Upper lobe of right lung (tissue), 1 donor: ENCODE measurements at regions not wholly inside any gene's neighbourhood (a gene's known extent, or its start where the extent isn't known, plus 50 kb on each side); places are given as distances from the start of the nearest gene placed in this dataset.

ENCODE experiments used
- ATAC-seq: fragments of 200-7000 bp; cut with Tn5 transposase; one replicate; pipeline ENCODE4 v1.9.1; 2020; ENCODE audit warnings: mild to moderate bottlenecking, moderate library complexity
- DNase-seq: peaks from one replicate; pipeline ENCODE4 v3.0.0-alpha.2; 2020
- H3K27ac ChIP-seq: fragments of 200-600 bp; one replicate; pipeline ENCODE4 v1.8.0; 2022
- H3K27me3 ChIP-seq: fragments of 200-600 bp; one replicate; pipeline ENCODE4 v1.8.0; 2022; ENCODE audit warnings: mild to moderate bottlenecking
- H3K36me3 ChIP-seq: fragments of 200-600 bp; one replicate; pipeline ENCODE4 v1.8.0; 2022
- H3K4me1 ChIP-seq: fragments of 200-600 bp; one replicate; pipeline ENCODE4 v1.8.0; 2022
- H3K4me3 ChIP-seq: fragments of 200-600 bp; one replicate; pipeline ENCODE4 v1.8.0; 2022; ENCODE audit warnings: mild to moderate bottlenecking
- H3K9me3 ChIP-seq: fragments of 200-600 bp; one replicate; pipeline ENCODE4 v1.8.0; 2022
- CTCF ChIP-seq: fragments of 200-600 bp; IDR thresholded peaks from one replicate; pipeline ENCODE4 v1.8.0; 2022; ENCODE audit warnings: antibody characterized with exemption
- intact Hi-C: fragments of 100-400 bp; cut with DNase I; formaldehyde crosslinking; loops from one replicate; pipeline ENCODE4 v1.11.0; 2022
- donor health status: DM: no; HTN: yes; CAD: no; lungs with severe emphysema.

- TF ChIP-seq CTCF, result no peak
- no peaks in the 10 kb centered on the region for H3K9me3 ChIP-seq
- intact Hi-C loops, result no loop called here
- H3K27ac ChIP-seq, result no peak overlapping the region
- H3K4me1 ChIP-seq, result no peaks in the 10 kb centered on the region
- H3K36me3 ChIP-seq, result no peaks in the 10 kb centered on the region
- H3K4me3 ChIP-seq, result no peak overlapping the region
- H3K27me3 ChIP-seq, result no peaks in the 10 kb centered on the region
- no peak for ATAC-seq
- DNase-seq, result no peak
Observed at GRCh38 chr11:11735586-11735985, 106.2 kb upstream of the USP47 start.

GRCh38 chr11:11733246-11733747 lies 108.5 kb upstream of the USP47 start:
- Histone ChIP-seq H3K27me3 (no peaks in the 10 kb centered on the region), H3K36me3 (no peaks in the 10 kb centered on the region), H3K4me3 (no peak overlapping the region), H3K27ac (no peak overlapping the region), H3K9me3 (no peaks in the 10 kb centered on the region), H3K4me1 (no peaks in the 10 kb centered on the region)
- ATAC-seq (no peak), DNase-seq (no peak)
- TF ChIP-seq CTCF, result no peak
- intact Hi-C loops, result no loop called here

GRCh38 chr11:11732116-11732515 lies 109.7 kb upstream of the USP47 start:
- no peaks in the 10 kb centered on the region for H3K27me3 ChIP-seq
- no peaks in the 10 kb centered on the region for H3K9me3 ChIP-seq
- no peak for TF ChIP-seq CTCF
- H3K27ac ChIP-seq, result no peak overlapping the region
- intact Hi-C loops, result no loop called here
- no peak overlapping the region for H3K4me3 ChIP-seq
- H3K4me1 ChIP-seq, result no peaks in the 10 kb centered on the region
- no peaks in the 10 kb centered on the region for H3K36me3 ChIP-seq
- no peak for DNase-seq
- ATAC-seq, result no peak

GRCh38 chr11:11731311-11732083 lies 109.7 kb upstream of the GALNT18 start:
- Histone ChIP-seq H3K4me3 (no peak overlapping the region), H3K4me1 (no peaks in the 10 kb centered on the region), H3K9me3 (no peaks in the 10 kb centered on the region), H3K36me3 (no peaks in the 10 kb centered on the region), H3K27ac (no peak overlapping the region), H3K27me3 (no peaks in the 10 kb centered on the region)
- no peak for TF ChIP-seq CTCF
- ATAC-seq (no peak), DNase-seq (no peak)
- intact Hi-C loops, result no loop called here

GRCh38 chr11:11728386-11728785 lies 106.6 kb upstream of the GALNT18 start:
- intact Hi-C loops, result no loop called here
- Histone ChIP-seq H3K36me3 (no peaks in the 10 kb centered on the region), H3K9me3 (no peaks in the 10 kb centered on the region), H3K27me3 (no peaks in the 10 kb centered on the region), H3K4me3 (no peak overlapping the region), H3K4me1 (no peaks in the 10 kb centered on the region), H3K27ac (no peak overlapping the region)
- ATAC-seq, result no peak
- DNase-seq, result no peak
- TF ChIP-seq CTCF, result no peak

GRCh38 chr11:11725438-11725837 lies 103.6 kb upstream of the GALNT18 start:
- Histone ChIP-seq H3K27ac (no peak overlapping the region), H3K4me1 (no peaks in the 10 kb centered on the region), H3K9me3 (peaks cover 5% of the 10 kb centered on the region), H3K27me3 (no peaks in the 10 kb centered on the region), H3K4me3 (no peak overlapping the region), H3K36me3 (no peaks in the 10 kb centered on the region)
- no peak for TF ChIP-seq CTCF
- intact Hi-C loops, result no loop called here
- DNase-seq (no peak), ATAC-seq (no peak)
